Activated CD4-positive, alpha-beta T cell treated with anti-CD3 and anti-CD28 coated beads for 24 hours (primary cell): ENCODE measurements at regions not wholly inside any gene's neighbourhood (a gene's known extent, or its start where the extent isn't known, plus 50 kb on each side); places are given as distances from the start of the nearest gene placed in this dataset.
"Not testable (repeated sequence)": the region's sequence is repeated elsewhere in the genome, so short reads cannot be mapped to it uniquely, and the experiment has no call there.

ENCODE experiments used
- DNase-seq, 2 donors: peaks; one replicate each; pipeline ENCODE4 v3.0.0-alpha.2; 2020; ENCODE audit warnings: low read depth in 2 of 2

DNA sequence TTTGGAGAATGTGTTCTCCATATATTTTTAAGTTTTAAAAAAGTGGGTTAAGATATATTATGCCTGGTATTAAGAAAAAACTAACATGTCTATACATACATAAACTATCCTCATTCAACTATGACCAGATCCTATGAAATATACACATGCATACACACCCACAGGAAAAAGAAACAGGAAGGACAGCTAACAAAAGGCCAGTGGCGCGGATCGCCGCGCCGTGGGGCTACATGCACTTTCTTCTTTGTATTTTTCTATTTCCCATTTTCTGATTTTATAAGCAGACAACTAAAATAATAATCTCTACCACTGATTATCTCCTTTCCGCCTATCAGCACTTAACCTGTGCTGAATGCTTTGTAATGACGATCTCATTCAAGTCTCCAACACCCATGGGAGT, 160.1 kb downstream of the OR4M2 start:
- no peak for DNase-seq

DNA sequence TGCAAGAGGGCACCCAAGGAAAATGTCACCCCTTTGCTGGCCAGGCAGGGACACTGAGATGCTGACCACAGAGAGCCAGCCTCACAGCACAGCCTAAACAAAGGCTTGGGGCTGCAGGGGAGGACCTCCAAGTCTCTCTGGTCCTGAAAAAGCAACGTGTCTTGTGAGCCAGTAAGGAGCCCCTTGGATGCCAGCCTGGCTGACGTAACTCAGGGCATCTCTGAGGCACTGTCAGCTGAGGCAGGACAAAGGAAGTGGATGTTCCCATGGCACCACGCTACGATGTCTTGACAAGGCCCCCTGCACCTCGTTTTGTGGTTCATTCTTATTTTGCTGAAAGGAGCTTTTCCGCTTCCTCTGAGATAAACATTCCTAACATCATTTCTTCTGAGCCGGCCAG, 160.7 kb downstream of the OR4M2 start:
- no peak for DNase-seq

DNA sequence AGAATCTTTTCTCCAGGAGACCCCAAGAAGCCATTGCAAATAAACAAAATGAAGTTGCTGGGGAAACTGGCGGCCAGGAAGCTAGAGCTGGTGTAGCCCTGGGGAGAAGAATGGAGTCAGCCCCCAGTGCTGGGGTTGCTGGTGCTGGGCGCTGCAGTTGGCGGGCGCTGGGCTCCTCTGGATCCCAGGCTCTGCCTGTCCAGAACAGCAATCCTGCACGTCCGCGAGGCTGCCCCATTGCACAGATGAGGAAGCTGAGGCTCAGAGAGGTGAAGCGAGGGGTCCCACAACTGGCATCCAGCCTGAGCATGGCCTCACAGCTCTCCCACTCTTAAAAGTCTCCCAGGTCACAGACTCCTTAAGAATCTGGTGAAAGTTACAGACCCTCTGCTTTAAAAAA, 161.1 kb downstream of the OR4M2 start:
- no peak for DNase-seq

DNA sequence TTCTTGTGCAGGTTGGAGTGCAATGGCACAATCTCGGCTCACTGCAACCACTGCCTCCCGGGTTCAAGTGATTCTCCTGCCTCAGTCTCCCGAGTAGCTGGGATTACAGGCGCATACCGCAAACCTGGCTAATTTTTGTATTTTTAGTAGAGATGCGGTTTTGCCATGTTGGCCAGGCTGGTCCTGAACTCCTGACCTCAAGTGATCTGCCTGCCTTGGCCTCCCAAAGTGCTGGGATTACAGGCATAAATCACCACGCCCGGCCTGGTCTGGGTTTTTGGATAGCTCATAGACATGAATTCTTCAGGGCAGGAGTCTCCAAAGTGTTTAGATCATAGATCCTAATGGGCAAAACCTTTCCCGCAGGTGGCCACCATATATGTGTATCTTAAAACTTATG, 162.0 kb downstream of the OR4M2 start:
- not testable (repeated sequence) for DNase-seq

DNA sequence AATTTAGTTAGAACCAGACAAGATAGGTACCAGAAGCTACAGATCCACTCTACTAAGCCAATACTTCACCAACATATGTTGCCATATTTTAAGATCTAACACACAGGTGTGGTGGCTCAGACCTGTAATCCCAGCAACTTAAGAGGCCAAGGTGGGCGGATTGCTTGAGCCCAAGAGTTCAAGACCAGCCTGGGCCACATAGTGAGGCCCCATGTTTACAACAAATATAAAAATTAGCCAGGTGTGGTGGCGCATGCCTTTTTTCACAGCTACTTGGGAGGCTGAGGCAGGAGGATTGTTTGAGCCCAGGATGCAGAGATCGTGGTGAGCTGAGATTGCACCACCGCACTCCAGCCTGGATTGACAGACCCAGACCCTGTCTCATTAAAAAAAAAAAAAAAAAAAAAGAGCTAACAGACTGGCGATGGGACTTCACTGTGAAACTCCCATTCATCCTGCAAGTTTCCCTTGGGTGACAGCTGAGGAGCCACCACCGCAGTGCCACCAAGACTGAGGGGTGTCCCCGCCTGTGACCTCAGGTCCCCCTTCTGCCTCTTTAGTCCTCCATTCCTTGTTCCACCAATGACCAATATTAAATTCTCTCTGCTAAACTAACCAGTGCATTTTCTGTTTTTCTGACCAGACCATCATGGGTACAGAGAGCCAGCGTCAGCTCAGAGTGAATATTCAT, 163.3 kb downstream of the OR4M2 start:
- DNase-seq = no peak

DNA sequence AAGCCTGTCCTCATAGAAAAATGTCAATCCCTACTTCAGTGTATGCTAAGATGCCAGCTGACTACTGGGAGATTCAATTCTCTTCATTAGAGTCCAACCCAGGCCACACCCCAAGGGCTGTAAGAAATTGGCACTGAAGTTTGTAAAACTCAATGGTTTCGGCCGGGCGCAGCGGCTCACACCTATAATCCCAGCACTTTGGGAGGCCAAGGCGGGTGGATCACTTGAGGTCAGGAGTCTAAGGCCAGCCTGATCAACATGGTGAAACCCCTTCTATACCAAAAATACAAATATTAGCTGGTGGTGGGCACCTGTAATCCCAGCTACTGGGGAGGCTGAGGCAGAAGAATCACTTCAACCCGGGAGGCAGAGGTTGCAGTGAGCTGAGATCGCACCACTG, 169.2 kb downstream of the OR4M2 start:
- DNase-seq = not testable (repeated sequence)

DNA sequence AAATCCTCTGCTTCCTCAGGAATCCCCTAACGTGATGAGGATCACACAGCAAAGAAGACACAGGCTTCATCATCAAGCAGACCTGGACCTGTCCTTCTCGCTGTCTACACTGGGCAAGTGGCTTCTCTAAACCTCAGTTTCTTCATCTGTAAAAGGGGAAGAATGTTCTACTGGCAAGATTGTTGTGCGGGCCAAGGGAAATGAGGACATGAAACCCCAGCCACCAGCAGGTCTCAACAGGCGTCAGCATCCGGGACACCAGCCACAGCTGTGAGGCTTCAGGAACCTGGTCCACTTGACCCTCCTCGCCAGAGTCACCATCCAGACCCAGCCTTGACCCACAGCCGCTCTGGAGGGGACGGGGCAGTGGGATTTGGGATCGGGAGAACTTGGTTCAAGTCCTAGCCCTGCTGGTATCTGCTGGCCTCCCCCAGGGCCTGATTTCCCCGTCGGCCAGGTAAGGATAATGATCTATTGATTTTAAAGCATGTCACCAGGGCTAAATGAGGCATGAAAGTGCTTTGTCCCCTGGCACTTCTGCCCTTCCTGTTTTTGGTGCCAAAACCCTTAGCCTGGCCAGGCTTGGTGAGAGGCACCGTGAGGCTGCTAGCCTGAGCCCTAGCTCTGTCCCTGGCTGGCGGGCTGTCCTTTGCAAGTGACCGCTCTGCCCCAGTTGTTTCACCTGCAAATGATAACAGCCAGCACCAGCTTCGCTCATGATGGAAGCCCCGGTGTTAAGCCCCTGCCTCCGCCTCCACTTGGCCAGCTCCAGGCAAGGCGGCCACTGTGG, 170.4 kb downstream of the OR4M2 start:
- not testable (repeated sequence) for DNase-seq

DNA sequence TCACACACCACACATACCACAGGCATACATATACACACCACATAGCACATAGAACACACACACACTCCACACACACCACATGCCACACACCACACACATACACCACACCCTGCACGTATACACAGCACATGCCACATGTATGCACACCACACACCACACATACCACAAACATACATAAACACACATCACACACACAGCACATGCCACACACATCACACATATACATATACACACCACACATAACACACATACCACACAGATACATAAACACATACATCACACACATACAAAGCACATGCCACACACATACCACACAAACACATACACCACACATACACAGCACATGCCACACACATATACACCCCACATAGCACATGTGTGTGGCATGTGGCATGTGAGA, 171.1 kb downstream of the OR4M2 start:
- no peak for DNase-seq

DNA sequence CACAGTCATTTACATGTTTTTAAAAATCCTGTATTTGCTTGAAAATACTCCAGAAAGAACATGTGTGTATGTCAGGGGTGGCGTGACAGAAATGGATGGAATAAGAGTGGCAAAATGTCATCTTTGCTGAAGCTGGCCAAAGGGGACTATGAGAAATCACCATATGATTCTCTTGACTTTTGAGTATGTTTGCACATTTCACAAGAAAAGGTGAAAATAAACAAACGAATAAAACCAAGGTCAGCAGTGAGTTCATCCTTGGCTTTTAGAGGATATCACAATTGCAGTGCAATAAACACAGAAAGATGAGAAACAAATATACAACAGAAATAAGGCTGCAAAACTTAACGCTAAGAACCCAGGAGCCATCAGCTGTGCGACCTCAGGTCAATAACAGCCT, 171.7 kb downstream of the OR4M2 start:
- not testable (repeated sequence) for DNase-seq

DNA sequence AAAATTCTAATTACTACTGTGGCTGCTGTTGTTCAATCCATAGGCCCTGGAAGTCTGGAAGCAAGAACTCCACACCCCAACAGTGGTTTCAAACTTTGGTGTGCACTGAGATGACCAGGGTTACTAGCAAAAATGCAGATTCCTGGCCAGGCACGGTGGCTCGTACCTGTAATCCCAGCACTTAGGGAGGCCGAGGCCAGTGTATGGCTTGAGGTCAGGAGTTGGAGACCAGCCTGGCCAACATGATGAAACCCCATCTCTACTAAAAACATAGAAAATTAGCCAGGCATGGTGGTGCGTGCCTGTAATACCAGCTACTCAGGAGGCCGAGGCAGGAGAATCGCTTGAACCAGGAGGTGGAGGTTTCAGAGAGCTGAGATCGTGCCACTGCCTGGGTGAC, 172.2 kb downstream of the OR4M2 start:
- not testable (repeated sequence) for DNase-seq

DNA sequence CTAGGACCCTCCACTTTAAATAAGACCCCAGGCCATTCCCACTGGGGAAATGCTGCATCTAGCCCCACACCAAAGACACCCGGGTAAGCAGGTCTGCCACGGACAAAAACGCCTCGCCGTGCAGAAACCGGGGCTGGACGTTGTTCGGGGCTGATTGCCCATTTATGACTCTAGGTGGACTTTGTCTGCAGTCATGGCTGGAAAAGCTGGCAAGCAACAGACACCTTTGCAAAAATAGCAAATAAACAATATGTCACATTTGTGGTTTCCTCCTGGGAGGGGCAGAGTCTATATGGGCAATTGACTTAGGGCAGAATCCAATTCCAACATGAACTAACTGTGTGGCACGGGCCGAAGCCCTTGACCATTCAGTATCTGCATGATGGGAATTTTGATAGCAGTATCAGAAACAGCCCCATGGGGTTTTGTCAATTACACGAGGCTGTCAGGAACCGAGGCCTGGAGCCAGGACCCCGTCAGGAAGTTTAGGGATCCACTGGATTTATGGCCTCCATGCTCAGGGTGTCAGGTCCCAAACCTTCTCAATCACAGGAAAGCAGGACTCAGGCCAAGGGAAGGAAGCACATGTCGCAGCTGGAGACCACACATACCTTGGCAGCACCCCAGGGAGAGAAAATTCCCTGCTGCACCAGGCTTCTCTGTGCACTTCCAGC, 172.8 kb downstream of the OR4M2 start:
- DNase-seq = not testable (repeated sequence)

DNA sequence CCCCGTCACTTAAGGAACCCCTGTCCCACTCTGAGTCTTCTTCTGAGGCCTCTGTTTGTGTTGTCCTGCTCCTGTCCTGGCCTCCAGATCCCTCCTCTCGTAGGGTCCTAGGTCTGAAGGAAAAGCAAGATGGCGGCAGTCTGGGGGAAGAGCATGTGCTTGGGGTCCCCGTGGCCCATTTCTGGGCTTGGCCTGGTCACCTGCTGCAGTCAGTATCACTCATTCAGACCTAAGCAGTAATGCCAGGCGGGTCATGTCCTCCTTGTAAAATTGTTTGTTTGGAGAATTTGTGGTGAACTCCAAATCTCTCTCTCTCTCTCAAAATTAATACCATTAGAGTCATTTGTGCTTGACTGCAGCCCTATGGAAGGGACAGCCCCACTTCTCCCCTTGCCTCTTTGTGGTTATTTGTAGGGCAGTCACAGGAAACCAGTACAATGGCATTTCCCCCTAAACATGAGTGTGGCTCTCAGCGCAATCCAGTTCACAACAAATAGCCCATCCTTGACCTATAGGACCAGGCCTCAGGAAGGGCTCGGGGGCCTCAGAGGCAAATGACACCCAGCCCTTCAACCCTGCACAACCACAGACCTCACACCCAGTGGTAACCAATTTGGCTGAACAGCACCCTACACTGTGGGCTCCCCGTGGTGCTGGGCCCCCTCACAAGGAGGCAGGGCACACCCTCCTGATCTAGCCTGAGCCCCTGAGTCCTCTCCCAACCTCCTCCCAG, 173.5 kb downstream of the OR4M2 start:
- no peak for DNase-seq

DNA sequence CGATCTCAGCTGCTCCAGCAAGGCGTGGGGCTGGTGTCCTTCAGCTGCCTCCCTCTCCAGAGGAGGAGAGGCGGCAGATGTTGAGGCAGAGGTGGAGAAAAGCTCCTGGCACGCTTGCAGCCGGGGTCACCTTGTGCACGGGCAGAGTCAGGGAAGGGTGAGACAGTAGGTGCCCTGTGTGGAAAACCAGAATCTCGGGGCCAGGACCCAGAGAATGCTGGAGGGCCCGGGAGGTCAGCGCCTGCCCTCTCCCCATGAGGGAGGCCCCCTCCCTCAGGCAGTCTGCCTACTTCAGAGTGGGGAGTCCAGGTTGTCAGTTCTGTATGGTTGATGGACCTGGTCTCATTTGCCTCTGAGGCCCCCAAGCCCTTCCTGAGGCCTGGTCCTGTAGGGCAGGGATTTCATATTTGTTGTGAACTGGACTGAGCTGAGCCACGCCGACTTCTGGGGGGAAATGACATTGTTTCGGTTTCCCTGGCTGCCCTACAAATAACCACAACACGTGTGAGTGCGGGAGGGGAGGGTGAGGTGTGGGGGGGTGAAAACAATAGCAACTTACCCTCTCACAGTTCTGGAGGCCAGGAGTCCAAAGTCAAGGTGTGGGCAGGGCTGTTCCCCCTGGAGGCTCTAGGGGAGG, 174.2 kb downstream of the OR4M2 start:
- DNase-seq = not testable (repeated sequence)

DNA sequence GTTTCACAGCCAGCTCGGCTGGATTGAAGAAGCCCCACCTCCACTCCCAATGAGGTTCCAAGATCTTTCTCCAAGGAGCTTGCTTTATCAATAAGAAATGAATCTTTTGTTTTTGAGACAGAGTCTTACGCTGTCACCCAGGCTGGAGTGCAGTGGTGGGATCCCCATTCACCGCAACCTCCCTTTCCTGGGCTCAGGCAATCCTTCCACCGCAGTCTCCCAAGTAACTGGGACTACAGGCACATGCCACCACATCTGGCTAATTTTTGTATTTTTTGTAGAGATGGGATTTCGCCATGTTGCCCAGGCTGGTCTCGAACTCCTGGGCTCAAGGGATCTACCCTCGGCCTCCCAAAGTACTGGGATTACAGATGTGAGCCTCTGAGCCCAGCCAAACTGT, 175.3 kb downstream of the OR4M2 start:
- not testable (repeated sequence) for DNase-seq

DNA sequence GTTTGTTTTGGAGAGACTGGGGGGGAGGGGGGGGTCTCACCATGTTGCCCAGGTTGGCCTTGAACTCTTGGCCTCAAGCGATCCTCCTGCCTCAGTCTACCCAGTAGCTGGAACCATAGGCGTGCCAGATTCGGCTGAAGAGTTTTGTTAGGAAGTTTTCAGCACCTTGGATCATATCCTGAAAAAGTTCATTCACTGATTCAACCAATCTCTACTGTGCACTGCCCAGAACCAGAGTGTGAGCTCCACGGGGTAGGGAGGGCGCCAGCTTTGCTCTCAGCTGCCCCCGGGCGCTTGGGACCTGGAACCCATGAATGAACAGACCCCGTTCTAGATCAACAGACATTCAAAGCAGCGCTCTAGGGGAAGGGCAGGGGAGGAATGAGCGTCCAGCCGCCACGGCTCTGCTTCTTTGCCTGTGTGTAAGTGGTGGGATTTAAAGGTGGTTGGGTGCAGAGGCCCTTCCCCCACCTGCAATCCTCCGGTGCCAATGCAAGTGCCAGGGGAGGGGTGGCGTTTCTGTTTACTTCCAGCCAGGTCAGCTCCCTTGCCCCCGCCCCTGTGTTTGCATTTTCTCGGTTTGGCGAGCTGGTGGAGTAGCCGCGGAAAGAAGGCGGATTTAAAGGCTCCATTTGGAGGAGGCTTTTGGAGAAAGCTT, 176.2 kb downstream of the OR4M2 start:
- not testable (repeated sequence) for DNase-seq

DNA sequence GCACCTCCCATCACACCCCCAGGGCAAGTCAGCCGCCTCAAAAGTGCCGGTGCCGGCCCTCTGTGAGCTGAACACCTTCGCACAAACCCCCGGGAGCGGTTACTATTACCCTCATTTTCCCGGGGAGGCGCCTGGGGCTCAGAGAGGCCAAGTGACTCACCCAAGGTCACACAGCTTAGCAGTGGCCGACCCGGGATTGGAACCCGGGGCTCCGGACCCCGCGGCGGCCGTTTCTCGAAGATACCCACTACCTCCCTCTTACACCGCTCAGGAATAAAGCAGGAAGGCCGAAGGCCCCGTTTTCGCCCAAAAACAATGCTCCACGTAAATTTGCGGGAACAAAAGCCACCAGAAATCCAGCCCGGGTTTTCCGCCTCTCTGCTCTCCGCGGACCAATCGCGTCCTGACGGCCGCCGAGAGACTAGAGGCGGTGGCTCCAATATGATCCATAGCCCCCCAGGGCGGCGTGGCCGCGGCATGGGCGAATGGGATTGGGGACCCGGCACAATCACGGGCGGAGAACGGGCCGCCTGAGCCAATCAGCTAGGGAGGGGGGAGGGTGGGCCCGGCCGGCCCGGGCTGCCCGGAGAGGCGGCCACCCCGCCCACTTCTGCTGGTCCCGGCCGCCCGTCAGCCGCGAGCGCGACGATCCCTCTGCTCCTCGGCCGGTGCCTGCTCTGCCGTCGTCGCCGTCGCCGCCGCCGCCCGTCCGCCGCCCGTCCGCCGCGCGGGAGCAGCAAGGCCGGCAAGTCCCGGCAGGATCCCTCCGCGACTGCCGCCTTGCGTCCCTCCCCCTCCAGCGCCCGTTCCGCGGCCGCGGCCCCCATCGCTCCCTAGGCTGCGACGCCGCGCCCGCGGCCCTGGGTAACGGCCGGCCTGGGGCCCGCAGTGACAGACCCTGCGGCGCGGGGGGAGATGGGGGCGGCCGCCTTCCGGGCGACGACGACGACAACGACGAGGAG, 177.0 kb downstream of the OR4M2 start:
- DNase-seq = no peak

DNA sequence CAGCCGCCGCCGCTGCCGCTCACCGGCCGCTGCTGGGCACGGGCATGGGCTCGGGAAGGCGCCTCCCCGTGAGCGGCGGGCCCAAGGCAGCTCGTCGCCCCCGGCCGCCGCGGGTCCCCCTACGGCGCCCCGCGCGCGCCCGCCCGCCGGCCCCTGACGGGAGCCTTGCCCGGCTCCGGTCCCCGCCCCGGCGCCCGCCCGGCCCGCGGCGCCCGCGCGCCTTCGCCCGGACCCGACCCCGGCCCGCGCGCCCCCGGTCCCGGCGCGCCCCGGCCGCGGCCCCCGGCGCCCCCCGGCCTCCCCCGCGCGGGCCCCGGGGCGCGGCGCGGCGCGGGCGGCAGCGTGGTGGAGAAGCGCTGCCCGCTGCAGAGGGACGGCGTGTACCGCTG, 177.7 kb downstream of the OR4M2 start:
- no peak for DNase-seq

DNA sequence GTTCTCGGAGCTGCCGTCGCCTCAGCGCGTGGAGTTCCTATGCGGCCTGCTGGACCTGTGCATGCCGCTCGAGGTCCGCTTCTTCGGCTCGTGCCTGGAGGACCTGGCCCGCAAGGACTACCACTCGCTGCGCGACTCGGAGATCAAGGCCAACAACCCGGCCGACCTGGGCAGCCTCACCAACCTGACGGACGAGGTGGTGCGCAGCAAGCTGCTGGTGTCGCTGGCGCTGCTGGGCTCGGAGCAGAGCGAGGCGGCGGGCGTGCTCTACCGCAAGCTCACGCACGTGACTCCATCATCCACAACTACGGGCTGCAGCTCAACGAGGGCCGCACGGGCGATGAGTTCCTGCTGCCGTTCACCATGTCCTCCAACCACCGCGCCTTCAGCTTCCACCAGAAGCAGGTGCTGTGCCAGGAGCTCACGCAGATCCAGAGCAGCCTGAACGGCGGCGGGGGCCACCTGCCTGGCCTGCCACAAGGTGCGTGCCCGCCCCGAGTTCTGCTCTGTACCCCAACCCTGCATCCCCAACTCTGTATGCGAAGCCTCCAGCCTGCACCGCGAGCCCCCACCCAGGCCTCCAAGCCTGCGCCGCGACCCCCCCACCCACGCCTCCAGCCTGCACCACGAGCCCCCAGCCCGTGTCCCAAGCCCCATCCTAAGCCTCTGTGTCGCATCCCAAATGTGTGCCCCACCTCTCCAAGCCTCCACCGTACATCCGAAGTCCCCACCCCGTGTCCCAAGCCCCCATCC, 178.2 kb downstream of the OR4M2 start:
- DNase-seq = no peak

DNA sequence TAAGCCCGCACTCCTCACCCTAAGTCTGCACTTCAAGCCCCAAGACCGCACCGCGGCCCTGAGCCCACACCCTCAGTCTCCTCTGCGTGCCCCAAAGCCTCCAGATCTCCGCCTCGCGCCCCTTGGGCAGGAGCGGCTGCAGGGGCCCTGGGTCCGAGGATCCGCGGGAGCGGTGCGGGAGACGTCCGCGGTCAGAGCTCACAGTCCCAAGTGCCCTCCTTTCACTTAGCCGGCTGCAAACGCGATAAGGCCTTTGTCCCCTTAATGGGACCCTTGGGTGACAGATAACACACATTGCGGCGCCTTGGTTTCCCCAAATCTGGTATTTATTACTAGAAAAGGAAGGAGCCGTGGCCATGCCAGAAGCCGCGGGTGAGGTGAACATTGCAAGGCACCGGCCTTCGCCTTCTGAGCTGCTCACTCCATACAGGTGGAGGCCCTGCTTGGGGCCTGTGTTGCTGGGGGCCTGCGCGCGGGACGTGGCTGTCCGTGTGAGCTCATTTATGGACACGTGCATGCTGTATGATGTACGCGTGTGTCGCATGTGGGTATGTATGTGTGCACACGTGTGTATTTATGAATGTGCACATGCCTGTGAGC, 178.9 kb downstream of the OR4M2 start:
- DNase-seq = not testable (repeated sequence)
